ENCODE measurements at regions not wholly inside any gene's neighbourhood (a gene's known extent, or its start where the extent isn't known, plus 50 kb on each side); places are given as distances from the start of the nearest gene placed in this dataset.

- no peak for FAIRE-seq
- no peak for DNase-seq (ENCODE audit: insufficient read length, low spot score)
- TF ChIP-seq PAX5 (IDR thresholded peaks at IDR 0.05; ENCODE audit: insufficient read depth, low read length, severe bottlenecking) (no peak), POU2F2 (IDR thresholded peaks at IDR 0.05; ENCODE audit: low read depth, low read length) (no peak), TAF1 (IDR thresholded peaks at IDR 0.05; ENCODE audit: low read depth, low read length) (no peak), SPI1 (IDR thresholded peaks at IDR 0.05; ENCODE audit: low read depth, low read length) (no peak), POLR2AphosphoS5 (IDR thresholded peaks at IDR 0.05; ENCODE audit: low read depth, low read length) (no peak), POLR2A (IDR thresholded peaks at IDR 0.05; ENCODE audit: low read depth, low read length) (no peak)
Observed at GRCh38 chr4:8671712-8672290, 79.2 kb downstream of the CPZ start.
